ENCODE measurements at regions not wholly inside any gene's neighbourhood (a gene's known extent, or its start where the extent isn't known, plus 50 kb on each side); places are given as distances from the start of the nearest gene placed in this dataset.

DNA sequence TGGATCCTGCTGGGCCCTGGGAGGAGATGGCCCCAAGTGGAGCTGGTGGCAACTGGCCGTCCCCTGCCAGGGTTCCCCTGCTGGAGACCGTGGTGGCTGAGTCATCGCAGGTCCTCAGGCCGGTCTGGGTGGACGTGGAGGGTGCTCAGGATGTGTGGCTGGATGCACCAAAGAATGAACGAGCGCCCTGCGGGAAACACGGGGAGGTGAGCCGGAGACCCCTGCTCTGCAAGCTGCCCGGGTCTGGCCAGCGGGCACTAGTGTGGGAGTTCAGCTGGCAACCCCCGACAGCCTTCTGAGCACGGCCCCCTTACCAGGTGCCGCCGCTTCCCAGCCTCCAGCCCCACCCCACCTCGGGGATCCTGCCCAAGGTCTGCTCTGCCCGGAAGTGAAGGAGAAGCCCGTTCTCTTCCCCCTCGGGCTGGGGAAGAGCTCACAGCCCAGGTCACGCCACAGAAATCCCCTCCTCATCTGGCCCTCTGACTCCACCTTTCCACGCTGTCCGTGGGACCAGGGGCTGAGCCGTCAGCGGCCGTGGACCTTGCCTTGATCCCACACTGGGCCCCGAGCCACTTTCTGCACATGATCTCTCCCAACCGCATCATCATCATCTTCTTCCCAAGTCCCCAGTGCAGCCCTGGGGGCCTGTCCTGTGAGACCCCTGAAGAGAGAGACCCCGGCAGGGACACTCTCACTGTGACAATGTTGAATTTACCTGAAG lies 165.5 kb downstream of the KIF26A start:
- Histone ChIP-seq H3K4me1 (ENCODE audit: insufficient read depth, low read length) (no peaks in the 10 kb centered on the region), H3K79me2 (ENCODE audit: insufficient read depth, low read length) (no peaks in the 10 kb centered on the region), H4K20me1 (ENCODE audit: insufficient read depth, low read length) (no peaks in the 10 kb centered on the region), H3K4me3 (ENCODE audit: insufficient read depth, low read length) (no peak overlapping the region), H3K9me3 (ENCODE audit: low read depth, low read length) (no peaks in the 10 kb centered on the region), H3K36me3 (ENCODE audit: insufficient read depth, low read length) (no peaks in the 10 kb centered on the region), H3K4me2 (ENCODE audit: insufficient read depth, low read length) (no peak overlapping the region), H3K27ac (ENCODE audit: low read depth, low read length) (no peak overlapping the region), H3K27me3 (ENCODE audit: insufficient read depth, low read length) (no peaks in the 10 kb centered on the region), H2AFZ (ENCODE audit: low read length) (no peak overlapping the region)
- TF ChIP-seq, protein P1, sequence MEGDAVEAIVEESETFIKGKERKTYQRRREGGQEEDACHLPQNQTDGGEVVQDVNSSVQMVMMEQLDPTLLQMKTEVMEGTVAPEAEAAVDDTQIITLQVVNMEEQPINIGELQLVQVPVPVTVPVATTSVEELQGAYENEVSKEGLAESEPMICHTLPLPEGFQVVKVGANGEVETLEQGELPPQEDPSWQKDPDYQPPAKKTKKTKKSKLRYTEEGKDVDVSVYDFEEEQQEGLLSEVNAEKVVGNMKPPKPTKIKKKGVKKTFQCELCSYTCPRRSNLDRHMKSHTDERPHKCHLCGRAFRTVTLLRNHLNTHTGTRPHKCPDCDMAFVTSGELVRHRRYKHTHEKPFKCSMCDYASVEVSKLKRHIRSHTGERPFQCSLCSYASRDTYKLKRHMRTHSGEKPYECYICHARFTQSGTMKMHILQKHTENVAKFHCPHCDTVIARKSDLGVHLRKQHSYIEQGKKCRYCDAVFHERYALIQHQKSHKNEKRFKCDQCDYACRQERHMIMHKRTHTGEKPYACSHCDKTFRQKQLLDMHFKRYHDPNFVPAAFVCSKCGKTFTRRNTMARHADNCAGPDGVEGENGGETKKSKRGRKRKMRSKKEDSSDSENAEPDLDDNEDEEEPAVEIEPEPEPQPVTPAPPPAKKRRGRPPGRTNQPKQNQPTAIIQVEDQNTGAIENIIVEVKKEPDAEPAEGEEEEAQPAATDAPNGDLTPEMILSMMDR (IDR thresholded peaks at IDR 0.05; ENCODE audit: extremely low read depth, low read depth, low read length) = no peak
- DNase-seq (ENCODE audit: insufficient read length, low spot score, missing footprints) = peak; percentile 89

DNA sequence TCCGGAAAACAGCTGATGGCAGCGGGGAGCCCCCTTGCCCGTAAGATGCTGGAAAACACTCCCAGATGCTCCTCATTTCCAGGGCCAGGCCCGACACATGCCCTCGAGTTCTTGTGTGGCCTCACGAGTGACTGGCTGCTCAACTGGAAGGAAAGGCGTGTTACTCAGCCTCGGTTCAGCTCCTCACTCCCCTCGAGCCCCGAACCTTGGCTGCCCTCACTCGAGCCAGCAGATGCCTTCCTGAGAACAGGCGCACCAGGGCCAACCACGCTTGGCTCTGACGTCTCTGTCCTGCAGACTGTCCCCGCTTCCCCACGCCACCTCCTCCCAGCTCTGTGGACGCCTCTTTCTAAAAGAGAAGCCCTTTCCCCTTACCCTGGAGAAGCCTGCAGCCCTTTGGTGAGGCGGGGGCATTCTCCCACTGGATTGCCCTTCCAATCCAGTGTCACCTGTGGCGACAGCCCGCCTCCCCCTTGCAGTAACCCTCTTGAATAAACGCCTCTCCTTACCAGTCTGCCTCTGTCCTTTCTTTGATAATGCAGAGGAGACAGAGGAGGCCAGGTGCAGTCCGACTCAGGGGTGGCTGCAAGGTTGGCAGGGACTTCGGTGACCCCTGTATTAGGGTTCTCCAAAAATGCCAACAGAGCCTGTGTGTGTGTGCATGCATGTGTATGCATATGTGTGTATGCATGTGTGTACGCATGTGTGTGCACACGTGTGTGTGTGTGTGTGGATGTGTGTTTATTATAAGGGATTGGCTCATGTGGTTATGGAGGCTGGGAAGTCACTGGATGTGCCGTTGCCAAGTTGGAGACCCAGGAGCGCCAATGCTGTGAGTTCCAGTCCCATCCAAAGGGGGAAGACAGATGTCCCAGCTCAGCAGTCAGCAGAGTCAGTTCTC lies 166.3 kb downstream of the KIF26A start:
- Histone ChIP-seq H4K20me1 (ENCODE audit: insufficient read depth, low read length) (no peaks in the 10 kb centered on the region), H3K4me2 (ENCODE audit: insufficient read depth, low read length) (no peak overlapping the region), H3K27ac (ENCODE audit: low read depth, low read length) (no peak overlapping the region), H3K79me2 (ENCODE audit: insufficient read depth, low read length) (no peaks in the 10 kb centered on the region), H3K4me3 (ENCODE audit: insufficient read depth, low read length) (no peak overlapping the region), H2AFZ (ENCODE audit: low read length) (no peak overlapping the region), H3K4me1 (ENCODE audit: insufficient read depth, low read length) (no peaks in the 10 kb centered on the region), H3K27me3 (ENCODE audit: insufficient read depth, low read length) (no peaks in the 10 kb centered on the region), H3K36me3 (ENCODE audit: insufficient read depth, low read length) (no peaks in the 10 kb centered on the region), H3K9me3 (ENCODE audit: low read depth, low read length) (no peaks in the 10 kb centered on the region)
- DNase-seq (ENCODE audit: insufficient read length, low spot score, missing footprints) = peak; percentile 56
- TF ChIP-seq, protein P1 (IDR thresholded peaks at IDR 0.05; ENCODE audit: extremely low read depth, low read depth, low read length) = no peak

DNA sequence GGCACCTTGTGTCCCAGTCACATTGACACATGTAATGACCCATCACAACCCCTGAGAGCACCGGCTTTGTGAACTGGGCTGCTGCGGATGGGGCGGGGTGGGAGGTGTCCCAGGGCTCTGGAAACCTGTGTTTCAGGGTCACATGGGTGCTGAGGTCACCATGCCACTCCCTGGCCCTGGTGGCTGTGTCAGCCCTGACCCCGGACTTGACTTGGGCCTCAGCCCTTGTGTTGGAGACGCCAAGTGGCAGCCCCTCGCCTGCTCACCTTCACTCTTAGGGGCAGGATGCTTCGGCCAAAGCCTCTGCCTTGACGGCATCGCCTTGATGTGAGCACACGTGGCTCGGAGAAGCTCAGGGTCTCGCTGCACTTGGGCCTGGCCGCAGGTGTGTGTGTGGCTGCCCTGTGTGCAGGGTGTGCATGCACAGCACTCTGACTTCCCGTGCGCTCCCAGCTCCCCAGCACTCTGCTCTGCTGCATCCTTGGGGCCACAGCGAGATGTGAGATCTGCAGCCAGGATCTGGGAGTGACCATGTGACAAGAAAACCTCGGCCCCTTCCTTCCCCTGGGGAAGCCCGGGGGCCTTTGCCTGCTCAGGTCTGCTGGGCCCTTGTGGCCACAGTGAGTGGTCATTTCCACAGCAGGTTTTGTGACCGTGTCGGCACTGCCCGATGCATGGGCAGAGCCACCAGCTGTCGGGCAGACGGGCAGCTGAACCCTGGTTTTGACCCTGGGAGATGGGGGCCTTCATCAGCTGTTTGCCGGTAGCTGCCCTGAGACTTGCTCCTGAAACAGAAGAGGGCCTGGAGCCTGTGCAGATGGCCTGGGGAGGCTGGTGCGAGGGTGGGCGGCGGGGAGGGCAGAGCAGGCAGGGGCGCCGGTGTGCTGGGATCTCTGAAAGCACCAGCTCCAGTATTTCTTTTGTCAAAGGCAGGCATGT lies 167.4 kb downstream of the KIF26A start:
- Histone ChIP-seq H4K20me1 (ENCODE audit: insufficient read depth, low read length) (no peaks in the 10 kb centered on the region), H3K4me2 (ENCODE audit: insufficient read depth, low read length) (no peak overlapping the region), H3K36me3 (ENCODE audit: insufficient read depth, low read length) (no peaks in the 10 kb centered on the region), H3K4me3 (ENCODE audit: insufficient read depth, low read length) (no peak overlapping the region), H3K27me3 (ENCODE audit: insufficient read depth, low read length) (no peaks in the 10 kb centered on the region), H2AFZ (ENCODE audit: low read length) (no peak overlapping the region), H3K4me1 (ENCODE audit: insufficient read depth, low read length) (no peaks in the 10 kb centered on the region), H3K9me3 (ENCODE audit: low read depth, low read length) (no peaks in the 10 kb centered on the region), H3K79me2 (ENCODE audit: insufficient read depth, low read length) (no peaks in the 10 kb centered on the region), H3K27ac (ENCODE audit: low read depth, low read length) (no peak overlapping the region)
- TF ChIP-seq, protein P1 (IDR thresholded peaks at IDR 0.05; ENCODE audit: extremely low read depth, low read depth, low read length) = no peak
- peak; percentile 77 for DNase-seq (ENCODE audit: insufficient read length, low spot score, missing footprints)
